ENCODE measurements at regions not wholly inside any gene's neighbourhood (a gene's known extent, or its start where the extent isn't known, plus 50 kb on each side); places are given as distances from the start of the nearest gene placed in this dataset.

DNA sequence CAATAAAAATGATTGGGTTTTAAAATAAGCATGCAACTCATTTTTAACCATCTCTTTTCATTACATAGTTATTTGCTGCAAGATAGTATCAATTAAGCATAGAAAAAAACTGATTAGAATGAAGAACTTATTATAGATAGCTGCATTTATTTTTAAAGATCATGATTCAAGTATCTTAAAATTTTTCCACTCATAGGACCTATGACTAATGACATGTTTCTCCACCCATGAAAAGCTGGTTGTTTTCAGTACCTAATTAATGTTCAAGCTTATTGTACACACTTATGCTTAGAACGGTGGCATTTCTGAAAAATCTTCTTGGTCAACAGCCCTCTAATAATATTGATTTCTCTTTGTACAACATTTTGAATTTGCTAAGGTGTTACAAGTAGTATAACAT is 193.5 kb upstream of the PITX2 start:
- in situ Hi-C loops (cut with HindIII; ENCODE audit: low pct_unique_long_range_greater_than_20kb, low sequenced_read_pairs): no loop called here

DNA sequence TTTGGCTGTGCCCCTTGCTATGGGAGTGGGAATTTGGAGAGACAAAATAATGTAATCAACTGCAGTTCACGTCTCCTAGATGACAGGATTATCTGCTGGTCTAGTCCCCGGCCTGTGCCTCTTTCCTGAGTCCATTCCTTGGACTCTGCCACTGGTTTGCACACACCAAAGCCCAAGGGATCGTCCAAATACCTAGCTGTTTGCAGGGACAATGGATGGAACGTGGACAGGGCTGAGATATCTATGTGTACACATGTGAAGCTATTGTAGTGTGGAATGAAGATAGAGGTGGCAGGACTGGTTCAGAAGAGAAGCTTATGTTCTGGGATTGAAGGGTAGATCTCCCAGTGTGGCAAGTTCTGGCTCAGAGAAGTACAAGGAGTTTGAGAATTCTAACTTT is 198.3 kb upstream of the PITX2 start:
- Histone ChIP-seq H3K36me3 (ENCODE audit: control insufficient read depth, insufficient read depth, low read length) (no peaks in the 10 kb centered on the region), H3K27me3 (ENCODE audit: control insufficient read depth, insufficient read depth, low read length) (no peaks in the 10 kb centered on the region), H3K27ac (ENCODE audit: low read length) (no peak overlapping the region), H3K9me3 (ENCODE audit: control insufficient read depth, insufficient read depth, low read depth, low read length) (no peaks in the 10 kb centered on the region), H3K4me3 (ENCODE audit: low read depth in 2 of 2, low read length in 2 of 2) (no peak overlapping the region), H3K4me1 (ENCODE audit: control insufficient read depth, insufficient read depth, low read length) (no peaks in the 10 kb centered on the region)
- POLR2A ChIA-PET: no interaction called here
- no peak for ATAC-seq
- TF ChIP-seq TCF7L2 (IDR thresholded peaks at IDR 0.05; ENCODE audit: low read depth, low read length) (no peak), POLR2AphosphoS5 (IDR thresholded peaks at IDR 0.05; ENCODE audit: low read depth, low read length) (no peak), REST (IDR thresholded peaks at IDR 0.05; ENCODE audit: insufficient read depth in 1 of 2, low read depth in 2 of 2, low read length in 1 of 2) (no peak), SIN3A (IDR thresholded peaks at IDR 0.05; ENCODE audit: borderline replicate concordance, insufficient read depth, low read depth, low read length) (no peak)
- TF ChIP-seq, protein P1, sequence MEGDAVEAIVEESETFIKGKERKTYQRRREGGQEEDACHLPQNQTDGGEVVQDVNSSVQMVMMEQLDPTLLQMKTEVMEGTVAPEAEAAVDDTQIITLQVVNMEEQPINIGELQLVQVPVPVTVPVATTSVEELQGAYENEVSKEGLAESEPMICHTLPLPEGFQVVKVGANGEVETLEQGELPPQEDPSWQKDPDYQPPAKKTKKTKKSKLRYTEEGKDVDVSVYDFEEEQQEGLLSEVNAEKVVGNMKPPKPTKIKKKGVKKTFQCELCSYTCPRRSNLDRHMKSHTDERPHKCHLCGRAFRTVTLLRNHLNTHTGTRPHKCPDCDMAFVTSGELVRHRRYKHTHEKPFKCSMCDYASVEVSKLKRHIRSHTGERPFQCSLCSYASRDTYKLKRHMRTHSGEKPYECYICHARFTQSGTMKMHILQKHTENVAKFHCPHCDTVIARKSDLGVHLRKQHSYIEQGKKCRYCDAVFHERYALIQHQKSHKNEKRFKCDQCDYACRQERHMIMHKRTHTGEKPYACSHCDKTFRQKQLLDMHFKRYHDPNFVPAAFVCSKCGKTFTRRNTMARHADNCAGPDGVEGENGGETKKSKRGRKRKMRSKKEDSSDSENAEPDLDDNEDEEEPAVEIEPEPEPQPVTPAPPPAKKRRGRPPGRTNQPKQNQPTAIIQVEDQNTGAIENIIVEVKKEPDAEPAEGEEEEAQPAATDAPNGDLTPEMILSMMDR (IDR thresholded peaks at IDR 0.05): no peak
- no TSS peak for BruUV-seq (replicated peaks)
- DNase-seq (ENCODE audit: low read depth, low spot score): no peak
- CTCF ChIA-PET: no interaction called here
- intact Hi-C loops (cut with micrococcal nuclease; ENCODE audit: unreplicated experiment) (no loop called here), in situ Hi-C loops (cut with HindIII; ENCODE audit: low pct_unique_long_range_greater_than_20kb, low sequenced_read_pairs) (no loop called here)

More for the DNA sequence above, 193.5 kb upstream of the PITX2 start:
- CTCF ChIA-PET: no interaction called here
- intact Hi-C loops (cut with micrococcal nuclease; ENCODE audit: unreplicated experiment): no loop called here
- no peak for DNase-seq (ENCODE audit: low read depth, low spot score)
- ATAC-seq: no peak
- Histone ChIP-seq H3K4me1 (ENCODE audit: control insufficient read depth, insufficient read depth, low read length) (no peaks in the 10 kb centered on the region), H3K27ac (ENCODE audit: low read length) (no peak overlapping the region), H3K27me3 (ENCODE audit: control insufficient read depth, insufficient read depth, low read length) (no peaks in the 10 kb centered on the region), H3K9me3 (ENCODE audit: control insufficient read depth, insufficient read depth, low read depth, low read length) (no peaks in the 10 kb centered on the region), H3K36me3 (ENCODE audit: control insufficient read depth, insufficient read depth, low read length) (no peaks in the 10 kb centered on the region), H3K4me3 (ENCODE audit: low read depth in 2 of 2, low read length in 2 of 2) (no peak overlapping the region)
- POLR2A ChIA-PET: no interaction called here
- no TSS peak for BruUV-seq (replicated peaks)
- TF ChIP-seq TCF7L2 (IDR thresholded peaks at IDR 0.05; ENCODE audit: low read depth, low read length) (no peak), SIN3A (IDR thresholded peaks at IDR 0.05; ENCODE audit: borderline replicate concordance, insufficient read depth, low read depth, low read length) (no peak), POLR2AphosphoS5 (IDR thresholded peaks at IDR 0.05; ENCODE audit: low read depth, low read length) (no peak), REST (IDR thresholded peaks at IDR 0.05; ENCODE audit: insufficient read depth in 1 of 2, low read depth in 2 of 2, low read length in 1 of 2) (no peak)
- TF ChIP-seq, protein P1 (IDR thresholded peaks at IDR 0.05): no peak
